Endothelial cell of umbilical vein (primary cell): ENCODE measurements at regions not wholly inside any gene's neighbourhood (a gene's known extent, or its start where the extent isn't known, plus 50 kb on each side); places are given as distances from the start of the nearest gene placed in this dataset.

ENCODE experiments used
- BruUV-seq: library from RNA; stranded (reverse); fragments of 400-500 nt; replicated peaks from 2 replicates; lab custom pipeline; 2021; lab: Mats Ljungman, UMichigan
- CTCF ChIA-PET: fragments of 300-600, 350-600 bp; sonication (Branson Sonifier 250); formaldehyde crosslinking; loops from one replicate; lab custom pipeline; 2021; ENCODE audit warnings: antibody characterized with exemption, inconsistent platforms; lab: Charles Lee
- POLR2A ChIA-PET: fragments of 300-600, 350-600 bp; sonication (Branson Sonifier 250); formaldehyde crosslinking; loops from one replicate; lab custom pipeline; 2021; ENCODE audit warnings: antibody characterized with exemption, inconsistent platforms; lab: Charles Lee
- DNase-seq: peaks from one replicate; pipeline ENCODE4 v3.0.0-alpha.2; 2011; ENCODE audit warnings: low read depth, low spot score
- FAIRE-seq: peaks from 2 replicates; lab custom pipeline; 2011; peaks lifted over from hg19 to GRCh38; lab: Jason Lieb, UNC
- H2AFZ ChIP-seq: 2 replicates; pipeline ENCODE4 v1.6.0; 2012; ENCODE audit warnings: low read depth, low read length, control low read depth, inconsistent platforms
- H3K27ac ChIP-seq: 2 replicates; pipeline ENCODE4 v1.5.1; 2011; ENCODE audit warnings: low read depth, mild to moderate bottlenecking, control low read depth, low read length, moderate library complexity; ENCODE audit not compliant: insufficient read depth
- H3K27me3 ChIP-seq, 2 experiments: 2 replicates each; pipeline versions ENCODE4 v1.6.0 to v1.6.1; 2011; ENCODE audit warnings: low read length in 2 of 2, mixed read lengths in 1 of 2; ENCODE audit not compliant: control insufficient read depth in 2 of 2, insufficient read depth in 2 of 2
- H3K36me3 ChIP-seq, 2 experiments: 2 replicates in 1 of 2; 3 replicates in 1 of 2; pipeline ENCODE4 v1.5.1; 2011; ENCODE audit warnings: low read length in 2 of 2, mild to moderate bottlenecking in 1 of 2, moderate library complexity in 1 of 2; ENCODE audit not compliant: control insufficient read depth in 2 of 2, insufficient read depth in 2 of 2; ENCODE audit errors: extremely low read depth in 1 of 2
- H3K4me1 ChIP-seq: 3 replicates; pipeline ENCODE4 v1.5.1; 2011; ENCODE audit warnings: mild to moderate bottlenecking, low read length; ENCODE audit not compliant: control insufficient read depth, insufficient read depth; ENCODE audit errors: extremely low read depth
- H3K4me2 ChIP-seq: 2 replicates; pipeline ENCODE4 v1.6.1; 2011; ENCODE audit warnings: low read length, control low read depth, mixed read lengths; ENCODE audit not compliant: insufficient read depth
- H3K4me3 ChIP-seq, 3 experiments: fragments of 200-600 bp in 1 of 3; sonication (generic), shearing (Covaris generic) in 1 of 3; replicated peaks in 1 of 3; 2 replicates each; pipeline ENCODE4 v1.5.1; 2011 to 2016; ENCODE audit warnings: control low read depth in 3 of 3, low read length in 3 of 3, mild to moderate bottlenecking in 2 of 3, inconsistent platforms in 1 of 3, low read depth in 1 of 3, moderate library complexity in 1 of 3; ENCODE audit not compliant: insufficient read depth in 1 of 3
- H3K79me2 ChIP-seq: 2 replicates; pipeline ENCODE4 v1.6.0; 2012; ENCODE audit warnings: low read length, inconsistent platforms; ENCODE audit not compliant: control insufficient read depth, insufficient read depth
- H3K9ac ChIP-seq: replicated peaks from 2 replicates; pipeline ENCODE3; 2011; ENCODE audit warnings: low read length, control low read depth; ENCODE audit not compliant: insufficient read depth; ENCODE audit errors: extremely low read depth
- H3K9me1 ChIP-seq: replicated peaks from 3 replicates; pipeline ENCODE4 v1.6.0; 2011; ENCODE audit warnings: mild to moderate bottlenecking, low read length; ENCODE audit not compliant: control insufficient read depth, insufficient read depth; ENCODE audit errors: extremely low read depth
- H3K9me3 ChIP-seq: replicated peaks from 2 replicates; pipeline ENCODE4 v1.5.1; 2012; ENCODE audit warnings: low read length, inconsistent platforms; ENCODE audit not compliant: control insufficient read depth, insufficient read depth
- H4K20me1 ChIP-seq: replicated peaks from 2 replicates; pipeline ENCODE3; 2011; ENCODE audit warnings: mild to moderate bottlenecking, low read length; ENCODE audit not compliant: control insufficient read depth, insufficient read depth; ENCODE audit errors: extremely low read depth
- EZH2 ChIP-seq: IDR thresholded peaks from 2 replicates; pipeline ENCODE4 v1.6.1; 2012; ENCODE audit warnings: borderline replicate concordance, low read depth, mild to moderate bottlenecking, moderate library complexity, low read length, inconsistent platforms; ENCODE audit not compliant: severe bottlenecking
- FOS ChIP-seq: IDR thresholded peaks from 2 replicates; pipeline ENCODE4 v1.6.1; 2011; ENCODE audit warnings: mild to moderate bottlenecking, low read length, moderate library complexity, borderline replicate concordance; ENCODE audit not compliant: insufficient read depth
- GATA2 ChIP-seq: IDR thresholded peaks from 2 replicates; pipeline ENCODE4 v1.7.0; 2011; ENCODE audit warnings: low read depth, mild to moderate bottlenecking, moderate library complexity, mixed read lengths, low read length; ENCODE audit not compliant: insufficient read length, insufficient read depth
- JUN ChIP-seq: IDR thresholded peaks from 2 replicates; pipeline ENCODE4 v1.6.1; 2011; ENCODE audit warnings: borderline replicate concordance, low read depth; ENCODE audit not compliant: insufficient read length, insufficient read depth
- MYC ChIP-seq: IDR thresholded peaks from one replicate; pipeline ENCODE4 v1.6.1; 2011; ENCODE audit warnings: mild to moderate bottlenecking, low read depth, low read length
- POLR2AphosphoS5 ChIP-seq: IDR thresholded peaks from 2 replicates; pipeline ENCODE4 v1.6.1; 2012; ENCODE audit warnings: low read depth, mild to moderate bottlenecking, control low read depth, low read length, moderate library complexity; ENCODE audit not compliant: insufficient read depth
- dilution Hi-C: fragments of 300-500 bp; cut with MboI; formaldehyde crosslinking; loops from one replicate; pipeline ENCODE4 v1.15.0; 2019; ENCODE audit warnings: low sequenced_read_pairs; ENCODE audit not compliant: extremely low pct_ligation_motif_present
- intact Hi-C: fragments of 100-400 bp; cut with micrococcal nuclease; formaldehyde crosslinking; loops from one replicate; pipeline ENCODE4 v1.10.0; 2022
- TF ChIP-seq, protein P1 (sequence below): IDR thresholded peaks from 2 replicates; pipeline ENCODE4 v1.6.1; 2011; ENCODE audit not compliant: insufficient read depth, insufficient read length
- TF ChIP-seq, protein P2 (sequence below), 2 donors: IDR thresholded peaks; 1 replicate in 1 of 2; 2 replicates in 1 of 2; pipeline ENCODE4 v1.5.1; 2011; ENCODE audit warnings: low read length in 2 of 2, mild to moderate bottlenecking in 2 of 2, moderate library complexity in 2 of 2, control low read depth in 1 of 2, inconsistent platforms in 1 of 2, low read depth in 1 of 2; ENCODE audit not compliant: insufficient read depth in 1 of 2; ENCODE audit errors: extremely low read depth in 1 of 2

DNA sequence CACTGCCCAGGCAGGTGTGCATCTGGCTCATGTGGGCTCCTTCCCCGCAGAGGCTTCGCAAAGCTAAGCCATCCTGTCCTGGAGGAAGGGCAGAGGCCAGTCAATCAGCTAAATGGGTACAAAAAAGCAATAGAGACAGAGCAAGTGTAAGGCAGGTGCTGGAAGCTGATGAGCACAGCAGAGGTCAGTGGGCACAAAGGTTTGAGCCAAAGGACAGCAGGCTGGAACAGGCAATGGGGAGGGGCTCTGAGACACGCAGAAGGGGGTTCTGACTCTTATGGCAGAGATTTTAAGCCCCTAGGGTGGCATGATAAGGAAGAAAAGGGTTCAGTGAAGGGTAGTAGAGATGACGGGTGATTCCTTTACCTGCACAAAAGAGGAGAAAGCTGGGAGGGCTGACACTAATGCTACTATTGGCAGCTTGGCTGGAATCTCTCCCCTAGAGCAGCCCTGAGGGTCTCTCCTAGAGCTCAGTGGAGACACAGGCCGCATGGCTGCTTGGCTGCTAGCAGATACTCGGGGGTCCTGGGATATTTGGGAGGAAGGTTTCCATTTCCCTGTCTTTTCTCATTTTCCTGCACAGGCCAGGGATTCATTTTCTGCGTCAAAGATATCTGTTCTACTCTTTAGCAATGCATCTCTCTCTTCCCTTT is 132.4 kb downstream of the MYCN start:
- no peak overlapping the region for H2AFZ ChIP-seq
- TF ChIP-seq JUN (no peak), GATA2 (no peak), MYC (no peak), POLR2AphosphoS5 (no peak), FOS (no peak), EZH2 (no peak)
- TF ChIP-seq, protein P1, sequence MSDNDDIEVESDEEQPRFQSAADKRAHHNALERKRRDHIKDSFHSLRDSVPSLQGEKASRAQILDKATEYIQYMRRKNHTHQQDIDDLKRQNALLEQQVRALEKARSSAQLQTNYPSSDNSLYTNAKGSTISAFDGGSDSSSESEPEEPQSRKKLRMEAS, result no peak
- TF ChIP-seq, protein P2, sequence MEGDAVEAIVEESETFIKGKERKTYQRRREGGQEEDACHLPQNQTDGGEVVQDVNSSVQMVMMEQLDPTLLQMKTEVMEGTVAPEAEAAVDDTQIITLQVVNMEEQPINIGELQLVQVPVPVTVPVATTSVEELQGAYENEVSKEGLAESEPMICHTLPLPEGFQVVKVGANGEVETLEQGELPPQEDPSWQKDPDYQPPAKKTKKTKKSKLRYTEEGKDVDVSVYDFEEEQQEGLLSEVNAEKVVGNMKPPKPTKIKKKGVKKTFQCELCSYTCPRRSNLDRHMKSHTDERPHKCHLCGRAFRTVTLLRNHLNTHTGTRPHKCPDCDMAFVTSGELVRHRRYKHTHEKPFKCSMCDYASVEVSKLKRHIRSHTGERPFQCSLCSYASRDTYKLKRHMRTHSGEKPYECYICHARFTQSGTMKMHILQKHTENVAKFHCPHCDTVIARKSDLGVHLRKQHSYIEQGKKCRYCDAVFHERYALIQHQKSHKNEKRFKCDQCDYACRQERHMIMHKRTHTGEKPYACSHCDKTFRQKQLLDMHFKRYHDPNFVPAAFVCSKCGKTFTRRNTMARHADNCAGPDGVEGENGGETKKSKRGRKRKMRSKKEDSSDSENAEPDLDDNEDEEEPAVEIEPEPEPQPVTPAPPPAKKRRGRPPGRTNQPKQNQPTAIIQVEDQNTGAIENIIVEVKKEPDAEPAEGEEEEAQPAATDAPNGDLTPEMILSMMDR (IDR thresholded peaks at IDR 0.05; ENCODE audit: extremely low read depth in 1 of 2, insufficient read depth in 1 of 2, low read depth in 1 of 2, low read length in 2 of 2), result no peak
- H3K27ac ChIP-seq, result no peak overlapping the region
- no TSS peak for BruUV-seq
- no peaks in the 10 kb centered on the region for H3K27me3 ChIP-seq
- no peak overlapping the region for H3K4me2 ChIP-seq
- FAIRE-seq, result no peak
- ChIA-PET CTCF (no interaction called here), POLR2A (no interaction called here)
- H4K20me1 ChIP-seq, result no peaks in the 10 kb centered on the region
- dilution Hi-C loops, result no loop called here
- peaks cover 4% of the 10 kb centered on the region for H3K9me3 ChIP-seq
- DNase-seq, result no peak
- H3K4me1 ChIP-seq, result no peaks in the 10 kb centered on the region
- no peaks in the 10 kb centered on the region for H3K36me3 ChIP-seq
- H3K79me2 ChIP-seq, result no peaks in the 10 kb centered on the region
- intact Hi-C loops, result no loop called here
- H3K4me3 ChIP-seq, result no peak overlapping the region
- H3K9me1 ChIP-seq, result no peaks in the 10 kb centered on the region
- H3K9ac ChIP-seq, result no peak overlapping the region
